K562 (cell line): ENCODE measurements at regions not wholly inside any gene's neighbourhood (a gene's known extent, or its start where the extent isn't known, plus 50 kb on each side); places are given as distances from the start of the nearest gene placed in this dataset.

Experiments used
- ATAC-seq: fragments of 200-7000 bp; cut with Tn5 transposase; 3 replicates; pipeline ENCODE4 v1.9.1; 2020; ENCODE audit warnings: moderate library complexity
- BruUV-seq: library from RNA; stranded (reverse); fragments of 400-500 nt; replicated peaks from 2 replicates; lab custom pipeline; 2021; lab: Mats Ljungman, UMichigan
- CTCF ChIA-PET: fragments of 300-600 bp; formaldehyde crosslinking; extraction: SDS; loops from one replicate; lab custom pipeline; 2021; ENCODE audit warnings: low intra/inter-chr PET ratio; lab: Yijun Ruan, JAX
- POLR2A ChIA-PET: fragments of 300-600, 350-650 bp; sonication (Branson Sonifier 250); formaldehyde crosslinking; extraction: SDS; loops from one replicate; lab custom pipeline; 2021; ENCODE audit warnings: antibody characterized with exemption, inconsistent platforms; lab: Yijun Ruan, JAX
- DNase-seq, 4 experiments: peaks; one replicate each; pipeline versions ENCODE4 v3.0.0 to v3.0.0-alpha.2; 2011 to 2018; ENCODE audit warnings: low spot score in 3 of 4, mixed read lengths in 3 of 4; ENCODE audit errors: extremely low read depth in 1 of 4
- FAIRE-seq: peaks from 2 replicates; lab custom pipeline; 2011; peaks lifted over from hg19 to GRCh38; lab: Jason Lieb, UNC
- H2AFZ ChIP-seq: 2 replicates; pipeline ENCODE4 v1.6.0; 2011; ENCODE audit warnings: low read depth, low read length, control low read depth, inconsistent platforms
- H3K27ac ChIP-seq: fragments of 200-600 bp; 3 replicates; pipeline ENCODE4 v1.8.0; 2011; ENCODE audit warnings: low read depth, mild to moderate bottlenecking, control low read depth, inconsistent platforms, low read length, moderate library complexity, mixed read lengths; ENCODE audit errors: extremely low read depth
- H3K27me3 ChIP-seq, 2 experiments: fragments of 300-600 bp in 1 of 2; 2 replicates in 1 of 2; 3 replicates in 1 of 2; pipeline versions ENCODE4 v1.6.0 to v1.8.0; 2011; ENCODE audit warnings: inconsistent platforms in 2 of 2, low read length in 2 of 2, mild to moderate bottlenecking in 1 of 2, mixed read lengths in 1 of 2, moderate library complexity in 1 of 2; ENCODE audit not compliant: control insufficient read depth in 2 of 2, insufficient read depth in 2 of 2
- H3K36me3 ChIP-seq: fragments of 300-600 bp; 3 replicates; pipeline ENCODE4 v1.8.0; 2011; ENCODE audit warnings: mild to moderate bottlenecking, low read length, inconsistent platforms; ENCODE audit not compliant: control insufficient read depth, insufficient read depth
- H3K4me1 ChIP-seq, 2 experiments: fragments of 200-600 bp in 1 of 2; replicated peaks in 1 of 2; 2 replicates in 1 of 2; 3 replicates in 1 of 2; pipeline versions ENCODE4 v1.5.1 to v1.8.0; 2011; ENCODE audit warnings: inconsistent platforms in 2 of 2, low read length in 2 of 2, mild to moderate bottlenecking in 1 of 2, mixed read lengths in 1 of 2, moderate library complexity in 1 of 2; ENCODE audit not compliant: control insufficient read depth in 2 of 2, insufficient read depth in 2 of 2
- H3K4me2 ChIP-seq: 2 replicates; pipeline ENCODE4 v1.6.1; 2011; ENCODE audit warnings: low read length, control low read depth, inconsistent platforms, mixed read lengths; ENCODE audit not compliant: insufficient read depth
- H3K4me3 ChIP-seq: fragments of 200-600 bp; sonication (generic), shearing (Covaris generic); 2 replicates; pipeline ENCODE4 v1.5.1; 2016; ENCODE audit warnings: control low read depth, inconsistent platforms
- H3K79me2 ChIP-seq: fragments of 200-600 bp; 3 replicates; pipeline ENCODE4 v1.8.0; 2011; ENCODE audit warnings: low read length, inconsistent platforms; ENCODE audit not compliant: control insufficient read depth, insufficient read depth
- H3K9ac ChIP-seq, 2 experiments: 2 replicates each; pipeline versions ENCODE4 v1.6.0 to v1.6.1; 2011; ENCODE audit warnings: low read depth in 2 of 2, low read length in 2 of 2, control low read depth in 1 of 2, inconsistent platforms in 1 of 2, mild to moderate bottlenecking in 1 of 2, mixed read lengths in 1 of 2; ENCODE audit not compliant: insufficient read depth in 1 of 2
- H3K9me1 ChIP-seq: one replicate; pipeline ENCODE4 v1.6.0; 2011; ENCODE audit warnings: inconsistent platforms, mild to moderate bottlenecking, low read length, moderate library complexity; ENCODE audit not compliant: control insufficient read depth, insufficient read depth
- H3K9me3 ChIP-seq: replicated peaks from 2 replicates; pipeline ENCODE4 v1.5.1; 2011; ENCODE audit warnings: low read depth, low read length, inconsistent platforms; ENCODE audit not compliant: control insufficient read depth, insufficient read depth
- H4K20me1 ChIP-seq: replicated peaks from 2 replicates; pipeline ENCODE4 v1.6.1; 2011; ENCODE audit warnings: low read length, inconsistent platforms, mixed read lengths; ENCODE audit not compliant: control insufficient read depth, insufficient read depth
- CHAMP1 ChIP-seq: fragments of 450-650 bp; IDR thresholded peaks from 2 replicates; pipeline ENCODE4 v1.6.1; 2016; ENCODE audit warnings: mild to moderate bottlenecking
- CHD7 ChIP-seq: fragments of 200-600 bp; sonication (generic); IDR thresholded peaks from one replicate; pipeline ENCODE4 v1.6.1; 2012; ENCODE audit warnings: mild to moderate bottlenecking, low read depth, low read length, inconsistent platforms
- SLC30A9 ChIP-seq: fragments of 250-450 bp; sonication (Bioruptor Pico); IDR thresholded peaks from 2 replicates; pipeline ENCODE4 v1.8.0; 2022; ENCODE audit warnings: mild to moderate bottlenecking, moderate library complexity
- TGIF2 ChIP-seq: sonication (generic); formaldehyde crosslinking; IDR thresholded peaks from 2 replicates; pipeline ENCODE4 v1.8.1; 2022; ENCODE audit warnings: mild to moderate bottlenecking, missing genetic modification reagents, moderate library complexity
- ZBTB26 ChIP-seq: fragments of 450-650 bp; formaldehyde crosslinking; IDR thresholded peaks from 2 replicates; pipeline ENCODE4 v1.4.0; 2022; ENCODE audit warnings: missing genetic modification characterization
- ZNF583 ChIP-seq: fragments of 250-450 bp; sonication (Bioruptor Pico); IDR thresholded peaks from 2 replicates; pipeline ENCODE4 v1.4.0; 2020
- ZNF764 ChIP-seq: fragments of 250-450 bp; sonication (Bioruptor Pico); IDR thresholded peaks from 2 replicates; pipeline ENCODE4 v1.4.0; 2020; ENCODE audit warnings: low read depth, mild to moderate bottlenecking, moderate library complexity
- WGBS: fragments of 100-300 bp; shearing (Covaris generic); methylation state at CpG from one replicate; pipeline ENCODE4 v1.1.6; 2016; ENCODE audit warnings: low coverage, mixed read lengths; ENCODE audit not compliant: insufficient coverage; ENCODE audit errors: missing lambda C conversion rate; 5-methylcytosine and 5-hydroxymethylcytosine counted together
- in situ Hi-C: fragments of 300-500 bp; cut with MboI; formaldehyde crosslinking; loops from 4 replicates; pipeline ENCODE4 v1.15.0; 2018; ENCODE audit warnings: inconsistent platforms, mixed read lengths
- intact Hi-C: fragments of 100-400 bp; cut with micrococcal nuclease; formaldehyde crosslinking; loops from 2 replicates; pipeline ENCODE4 v1.14.2; 2022

- no peak for TF ChIP-seq CHAMP1
- no peak for TF ChIP-seq ZNF764 (CRISPR knock-in tag)
- no peak for TF ChIP-seq ZBTB26
- no peak for TF ChIP-seq SLC30A9 (CRISPR knock-in tag)
- no peak for TF ChIP-seq TGIF2
- no peak for TF ChIP-seq ZNF583
- TF ChIP-seq, all 486 proteins: peak for 0
Observed at GRCh38 chr4:15343581-15343980, 84.3 kb upstream of the C1QTNF7 start (continued).

GRCh38 chr4:15344041-15344440 lies 83.8 kb upstream of the C1QTNF7 start:
- in situ Hi-C loops (no loop called here), intact Hi-C loops (no loop called here)
- Histone ChIP-seq H4K20me1 (no peaks in the 10 kb centered on the region), H3K9me3 (no peaks in the 10 kb centered on the region), H3K27ac (no peak overlapping the region), H3K27me3 (peaks cover 0 to 12% of the 10 kb centered on the region in 2 experiments; a peak in 2 of 5 replicates), H3K4me2 (no peak overlapping the region), H2AFZ (no peak overlapping the region), H3K4me3 (no peak overlapping the region), H3K79me2 (no peaks in the 10 kb centered on the region), H3K9me1 (no peaks in the 10 kb centered on the region), H3K9ac (no peak overlapping the region), H3K4me1 (peaks cover 0 to 4% of the 10 kb centered on the region in 2 experiments; a peak in 1 of 5 replicates), H3K36me3 (no peaks in the 10 kb centered on the region)
- ChIA-PET CTCF (no interaction called here), POLR2A (no interaction called here)
- ATAC-seq (no peak), FAIRE-seq (no peak), DNase-seq (no peak)
- WGBS: 0% methylated on average over 2 of the region's 2 CpGs
- BruUV-seq: no TSS peak
- TF ChIP-seq CHD7: no peak
